GM23248 (cell line): ENCODE measurements at regions not wholly inside any gene's neighbourhood (a gene's known extent, or its start where the extent isn't known, plus 50 kb on each side); places are given as distances from the start of the nearest gene placed in this dataset.

Experiments used
- EZH2 ChIP-seq: fragments of 200-600 bp; sonication (generic); IDR thresholded peaks from 2 replicates; pipeline ENCODE4 v1.6.1; 2018; ENCODE audit warnings: antibody characterized with exemption, mild to moderate bottlenecking; ENCODE audit not compliant: insufficient read depth, poor library complexity, severe bottlenecking
- EZH2phosphoT487 ChIP-seq: fragments of 200-600 bp; sonication (generic); IDR thresholded peaks from 2 replicates; pipeline ENCODE4 v1.6.1; 2018; ENCODE audit warnings: antibody characterized with exemption, moderate library complexity, mild to moderate bottlenecking, low read depth; ENCODE audit not compliant: insufficient read depth

- no peak for TF ChIP-seq EZH2phosphoT487
- TF ChIP-seq EZH2 = no peak
Measured at GRCh38 chr9:17004500-17004899, 130.3 kb upstream of the CNTLN start.
